ENCODE measurements at regions not wholly inside any gene's neighbourhood (a gene's known extent, or its start where the extent isn't known, plus 50 kb on each side); places are given as distances from the start of the nearest gene placed in this dataset.
"Not testable (repeated sequence)": the region's sequence is repeated elsewhere in the genome, so short reads cannot be mapped to it uniquely, and the experiment has no call there.

DNA sequence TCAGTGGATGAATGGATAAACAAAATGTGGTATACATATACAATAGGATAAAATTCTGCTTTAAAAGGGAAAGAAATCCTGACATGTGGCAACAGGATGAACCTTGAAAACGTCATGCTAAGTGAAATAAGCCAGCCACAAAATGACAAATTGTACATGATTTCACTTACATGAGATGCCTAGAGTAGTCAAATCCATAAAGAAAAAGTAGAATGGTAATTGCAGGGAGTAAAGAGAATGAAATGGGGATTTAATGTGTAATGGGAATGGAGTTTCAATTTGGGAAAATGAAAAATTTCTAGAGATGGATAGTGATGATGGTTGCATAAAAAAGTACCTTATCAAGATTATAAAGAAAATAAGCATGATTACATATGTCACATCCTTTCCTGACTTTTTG lies 1489.2 kb upstream of the C9orf72 start:
- no peak for DNase-seq

DNA sequence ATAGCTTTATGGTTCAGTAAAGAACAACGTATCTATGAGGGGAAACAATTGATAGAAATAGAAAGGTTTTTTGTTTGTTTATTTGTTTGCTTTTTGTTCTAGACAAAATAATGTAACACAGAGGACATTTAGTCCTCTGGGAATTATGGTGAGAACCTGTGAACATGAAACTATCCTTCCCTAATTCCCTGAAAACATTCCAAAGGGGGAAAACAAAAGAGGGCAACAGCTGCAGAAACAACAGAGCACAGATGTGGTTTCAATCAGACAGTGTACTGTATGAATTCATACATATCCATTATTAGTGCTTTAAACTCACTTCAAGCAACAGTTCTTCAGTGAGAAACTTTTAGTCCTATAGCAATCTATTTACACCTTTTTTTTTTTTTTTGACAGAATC lies 1489.8 kb upstream of the C9orf72 start:
- DNase-seq, result no peak

DNA sequence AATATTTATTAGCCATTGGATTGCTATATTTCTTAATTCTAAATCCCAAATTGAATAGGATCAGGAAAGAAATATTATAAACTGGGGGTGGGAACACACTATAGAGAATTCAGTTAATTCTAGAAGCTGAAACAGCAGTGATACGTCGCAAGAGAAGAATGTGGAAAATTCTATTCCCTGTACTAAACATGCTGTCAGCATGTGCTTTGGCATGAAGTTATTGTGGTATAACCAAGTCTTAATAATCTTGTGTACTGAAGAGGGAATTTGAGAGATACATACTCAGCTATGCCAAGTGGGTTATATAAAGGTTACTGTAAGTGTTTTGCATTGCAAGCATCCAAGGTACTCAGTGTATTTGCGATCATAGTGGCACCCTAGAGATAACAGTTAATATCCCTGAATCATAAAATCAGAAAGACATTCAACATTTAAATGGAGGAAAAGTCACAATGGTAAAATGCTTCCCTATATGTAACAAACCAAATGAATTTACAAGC lies 1492.9 kb upstream of the C9orf72 start:
- DNase-seq, result no peak

DNA sequence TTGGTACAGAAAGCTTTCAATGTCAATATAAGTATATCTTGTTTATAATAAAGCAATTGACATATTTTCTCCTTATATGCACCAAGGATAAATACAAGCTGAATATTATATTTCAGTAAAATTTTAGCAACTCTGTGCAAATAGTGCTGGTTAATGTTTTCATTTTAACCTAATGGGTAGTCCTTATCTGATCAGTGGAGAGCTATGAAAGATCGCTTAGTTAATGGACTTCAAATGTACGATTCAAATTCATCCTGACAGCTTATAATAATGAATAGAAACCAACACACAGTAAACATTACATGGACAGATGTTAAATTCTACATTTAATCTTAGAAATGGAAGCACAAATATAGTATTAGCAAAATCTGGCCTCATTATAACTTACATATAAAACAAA lies 1495.2 kb upstream of the C9orf72 start:
- no peak for DNase-seq

DNA sequence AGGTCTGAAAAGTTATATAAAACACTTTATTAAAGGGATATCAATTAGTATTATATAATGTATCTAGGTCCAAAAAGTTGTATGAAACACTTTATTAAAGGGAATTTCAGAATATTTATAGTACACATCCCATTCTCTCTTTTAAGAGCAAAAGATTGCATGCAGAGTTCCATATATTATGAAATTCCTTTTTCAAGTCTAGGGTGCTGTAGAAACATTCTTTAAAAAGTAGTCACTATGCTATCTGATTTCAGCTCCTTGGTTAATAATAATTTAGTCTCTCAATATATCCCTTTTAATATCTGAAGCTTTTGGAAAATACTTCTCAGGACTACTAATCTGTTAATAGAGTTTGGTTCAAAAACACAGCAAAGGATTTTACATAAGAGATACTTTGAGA lies 1496.1 kb upstream of the C9orf72 start:
- DNase-seq, result no peak

DNA sequence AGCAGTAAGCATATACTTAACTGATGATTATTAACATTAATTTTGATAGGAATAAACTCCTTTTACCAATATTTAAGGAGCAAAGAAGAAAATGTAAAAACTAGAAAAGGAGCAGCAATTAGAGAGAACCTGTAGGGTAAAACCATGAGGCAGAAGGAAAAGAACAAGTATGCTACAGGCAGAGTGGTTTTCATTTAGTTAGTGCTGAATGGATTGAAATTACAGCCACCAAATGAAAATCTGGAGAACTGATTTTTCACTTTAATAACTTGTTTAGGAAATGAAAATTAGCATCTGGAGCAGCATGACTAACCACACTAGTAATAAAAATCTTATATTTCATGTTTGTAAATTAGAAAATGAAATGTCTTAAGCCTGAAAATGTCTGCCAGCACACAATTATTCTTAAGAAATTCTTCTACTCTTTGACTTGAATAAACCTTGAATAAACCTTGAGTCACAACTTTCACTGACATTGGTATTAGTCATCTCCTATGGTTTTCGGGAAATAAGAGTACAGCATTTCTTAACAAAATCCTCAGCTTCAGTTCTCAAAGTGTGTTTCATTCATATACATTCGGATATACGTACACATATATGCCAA lies 1504.9 kb upstream of the C9orf72 start:
- DNase-seq, result no peak

DNA sequence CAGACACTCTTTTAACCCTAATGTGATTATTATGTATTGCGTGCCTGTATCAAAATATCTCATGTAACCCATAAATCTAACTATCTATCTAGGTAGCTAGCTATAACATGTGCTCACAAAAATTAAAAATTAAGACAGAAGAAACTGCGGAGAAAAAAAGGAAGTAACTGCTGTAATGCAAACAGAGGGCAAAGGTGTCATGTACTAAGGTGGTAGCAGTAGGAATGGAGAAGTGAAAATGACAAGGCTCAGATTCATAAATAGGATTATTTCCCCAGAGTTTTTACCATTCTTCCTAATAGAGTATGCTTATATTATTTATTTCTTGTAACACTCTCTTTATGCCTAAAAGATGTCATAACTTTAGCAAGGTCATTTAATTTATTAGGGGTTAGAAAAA lies 1527.5 kb upstream of the C9orf72 start:
- DNase-seq, result no peak

DNA sequence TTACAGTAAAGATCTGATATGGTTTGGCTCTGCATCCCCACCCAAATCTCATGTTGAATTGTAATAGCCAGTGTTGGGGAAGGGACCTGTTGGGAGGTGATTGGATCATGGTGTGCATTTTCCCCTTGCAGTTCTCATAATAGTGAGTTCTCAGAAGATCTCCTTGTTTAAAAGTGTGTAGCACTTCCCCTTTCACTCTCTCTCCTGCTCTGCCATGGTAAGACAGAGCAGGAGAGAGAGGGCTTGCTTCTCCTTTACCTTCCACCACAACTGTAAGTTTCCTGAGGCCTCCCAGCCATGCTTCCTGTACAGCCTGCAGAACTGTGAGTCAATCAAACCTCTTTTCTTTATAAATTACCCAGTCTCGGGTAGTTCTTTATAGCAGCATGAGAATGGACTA lies 1530.9 kb upstream of the C9orf72 start:
- not testable (repeated sequence) for DNase-seq

DNA sequence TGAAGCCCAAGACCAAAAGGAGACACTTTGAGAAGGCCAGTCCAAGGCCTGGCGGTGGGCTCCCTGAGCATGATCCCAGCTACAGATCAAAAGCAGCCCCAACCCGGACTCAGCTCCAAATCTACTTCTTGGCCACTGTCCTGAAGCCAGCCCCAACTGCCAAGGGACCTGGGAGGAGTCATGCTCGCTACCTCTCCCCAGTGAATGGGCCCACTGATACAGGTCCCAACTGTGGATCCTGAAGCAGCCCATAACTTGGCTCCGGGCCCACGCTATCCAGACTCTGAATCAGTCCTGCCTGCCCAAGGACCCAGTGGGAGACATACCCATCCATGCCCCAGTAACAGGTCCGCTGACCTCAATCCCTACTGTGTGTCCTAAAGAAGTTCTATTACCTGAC lies 1545.3 kb upstream of the C9orf72 start:
- DNase-seq, result no peak

DNA sequence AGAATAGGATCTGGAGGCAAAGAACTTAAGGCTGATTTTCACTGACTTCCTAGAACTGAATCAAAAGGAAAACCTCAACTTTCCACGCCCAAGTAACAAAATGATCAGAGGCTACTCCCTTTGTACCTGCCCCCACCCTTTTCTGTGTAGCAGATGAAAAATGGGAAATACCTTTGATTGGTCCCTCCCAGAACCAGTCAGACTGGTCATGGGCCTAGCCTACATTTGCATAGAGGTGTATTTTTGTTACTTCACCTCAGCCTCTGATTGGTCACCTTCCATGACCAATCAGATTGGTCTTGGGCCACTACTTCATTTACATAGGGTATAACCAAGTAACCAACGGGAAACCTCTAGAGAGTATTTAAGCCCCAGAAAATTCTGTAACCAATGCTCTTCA lies 1553.5 kb upstream of the C9orf72 start:
- DNase-seq, result no peak

DNA sequence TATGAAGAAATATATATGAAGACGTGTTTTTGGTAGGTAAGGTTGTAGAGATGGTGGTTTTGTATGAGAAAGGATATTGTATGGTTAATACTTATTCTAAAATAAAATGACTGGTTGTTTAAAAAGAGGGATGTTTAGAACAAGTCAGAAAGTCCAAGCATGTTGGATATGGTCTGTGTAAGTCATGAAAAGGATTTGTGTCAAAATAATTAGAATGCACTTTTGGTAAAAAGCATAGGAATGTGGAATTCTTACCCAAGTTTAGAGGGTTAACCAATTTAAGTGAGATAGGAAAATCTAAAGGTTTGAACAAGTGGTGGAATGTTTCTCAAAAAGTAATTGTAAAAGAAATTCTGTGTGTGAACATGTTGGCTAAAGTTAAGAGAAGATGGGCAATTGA lies 1556.5 kb upstream of the C9orf72 start:
- no peak for DNase-seq

DNA sequence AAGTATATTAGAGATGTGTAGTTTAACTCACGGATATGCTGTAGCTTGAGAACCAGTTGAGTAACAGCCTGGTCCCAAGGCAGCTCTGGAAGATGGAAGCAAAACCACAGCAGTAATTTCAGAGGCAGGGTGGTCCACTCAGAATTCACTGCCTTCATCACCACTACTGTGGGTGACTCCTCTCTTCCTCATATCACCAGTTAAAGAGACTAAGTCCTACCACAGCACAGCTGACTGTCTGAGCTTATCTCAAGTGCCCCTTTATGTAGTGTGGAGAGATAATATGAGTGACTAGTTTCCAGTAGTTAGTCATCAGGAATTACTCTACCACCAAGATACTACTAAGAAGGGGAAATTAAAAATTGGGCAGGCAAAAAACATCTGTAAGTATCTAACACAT lies 1571.2 kb upstream of the C9orf72 start:
- no peak for DNase-seq

DNA sequence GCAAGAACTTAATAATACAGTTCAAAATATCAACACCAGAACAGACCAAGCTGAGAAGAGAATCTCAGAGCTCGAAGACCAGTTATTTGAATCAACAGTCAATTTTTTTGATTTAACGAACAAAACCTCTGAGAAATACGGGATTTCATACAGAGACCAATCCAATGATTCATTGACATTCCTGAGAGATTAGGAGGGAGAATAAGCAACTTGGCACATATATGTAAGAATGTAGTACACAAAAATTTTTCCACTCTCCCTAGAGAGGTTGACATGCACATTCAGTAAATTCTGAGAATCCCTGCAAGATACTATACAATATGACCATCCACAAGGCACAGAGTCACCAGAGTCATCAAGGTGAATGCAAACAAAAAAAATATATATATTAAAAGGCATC lies 1577.3 kb upstream of the C9orf72 start:
- DNase-seq, result no peak

DNA sequence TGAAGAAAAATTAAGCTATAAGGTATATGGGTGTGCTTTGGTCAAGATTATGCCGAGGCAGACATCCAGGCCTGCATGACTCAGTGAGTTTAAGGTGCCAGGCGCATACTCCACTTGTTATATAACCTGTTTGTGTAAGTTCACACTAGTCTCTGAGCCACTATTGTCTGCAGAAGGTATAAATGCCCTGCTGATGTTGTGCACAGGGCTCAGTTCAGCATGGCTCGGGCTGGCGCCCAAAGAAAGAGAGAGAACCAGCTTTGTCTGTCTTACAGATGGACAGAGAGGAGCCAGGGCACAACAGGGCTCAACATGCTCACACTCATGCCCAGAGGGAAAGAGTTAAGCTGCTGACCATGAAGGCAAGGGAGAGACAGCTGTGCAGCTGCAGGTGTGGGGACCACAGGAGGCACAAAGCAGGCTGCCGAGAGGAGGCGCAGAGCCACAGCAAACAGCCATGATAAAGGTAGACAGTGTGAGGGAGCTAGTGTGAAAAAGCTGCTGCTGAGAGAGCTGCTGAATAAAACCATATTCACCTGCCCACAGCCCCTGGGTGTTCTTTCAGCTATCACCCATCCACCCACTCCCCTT lies 1587.6 kb upstream of the C9orf72 start:
- no peak for DNase-seq

DNA sequence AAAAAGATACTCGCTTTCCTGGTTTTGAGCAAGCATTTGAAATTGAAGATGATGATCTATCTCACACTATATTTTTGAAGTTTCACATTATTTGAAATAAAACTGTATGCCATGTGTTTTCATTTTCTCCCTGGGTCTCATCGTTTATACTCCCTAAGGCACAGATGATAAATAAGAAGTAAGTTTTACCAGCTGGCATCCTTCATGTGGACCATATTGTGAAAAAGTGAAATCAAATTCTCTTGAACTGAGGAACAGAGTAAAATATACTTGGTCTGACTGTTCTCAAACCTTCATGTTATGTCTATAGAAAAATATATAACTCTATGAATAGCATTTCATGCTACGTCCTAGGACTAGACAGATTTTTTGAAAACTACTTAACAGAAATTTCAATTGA lies 1600.9 kb upstream of the C9orf72 start:
- DNase-seq, result no peak

DNA sequence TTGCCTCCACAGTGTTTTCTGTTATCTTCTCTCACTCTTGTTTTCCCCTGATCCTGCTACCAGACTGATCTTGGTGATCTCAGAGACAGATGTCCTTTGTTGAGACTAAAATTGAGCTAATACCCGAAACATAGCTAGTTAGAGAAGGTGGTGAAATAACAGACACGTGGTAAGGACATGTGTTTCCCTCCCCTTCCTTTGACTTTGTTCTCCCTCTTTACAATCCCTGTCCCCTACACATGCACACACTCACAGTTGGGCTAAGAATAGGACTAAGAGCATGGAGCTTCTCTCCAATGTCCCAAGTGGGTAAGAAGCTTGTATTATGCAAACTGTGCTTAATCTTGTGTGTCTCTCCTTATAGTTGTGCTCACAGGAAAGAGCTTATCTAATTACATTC lies 1603.0 kb upstream of the C9orf72 start:
- no peak for DNase-seq

DNA sequence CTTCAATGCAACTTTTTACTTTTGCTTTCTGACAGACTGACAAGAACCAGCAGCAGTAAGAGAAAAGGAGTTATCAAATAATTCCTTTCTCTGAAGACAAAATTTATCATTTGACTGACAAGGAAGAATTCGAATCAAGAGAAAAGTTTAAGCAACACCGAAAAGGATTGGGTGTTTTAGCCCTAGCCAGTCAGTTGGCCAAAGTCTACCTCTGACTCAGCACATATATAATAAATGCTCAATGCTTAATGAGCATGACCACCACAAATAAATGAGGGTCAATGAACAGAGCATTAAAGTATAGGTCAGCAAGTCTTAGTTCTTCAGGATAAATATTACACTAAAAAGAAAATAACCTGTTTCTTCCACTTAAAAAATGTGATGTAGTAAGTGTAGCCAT lies 1603.5 kb upstream of the C9orf72 start:
- DNase-seq, result no peak

DNA sequence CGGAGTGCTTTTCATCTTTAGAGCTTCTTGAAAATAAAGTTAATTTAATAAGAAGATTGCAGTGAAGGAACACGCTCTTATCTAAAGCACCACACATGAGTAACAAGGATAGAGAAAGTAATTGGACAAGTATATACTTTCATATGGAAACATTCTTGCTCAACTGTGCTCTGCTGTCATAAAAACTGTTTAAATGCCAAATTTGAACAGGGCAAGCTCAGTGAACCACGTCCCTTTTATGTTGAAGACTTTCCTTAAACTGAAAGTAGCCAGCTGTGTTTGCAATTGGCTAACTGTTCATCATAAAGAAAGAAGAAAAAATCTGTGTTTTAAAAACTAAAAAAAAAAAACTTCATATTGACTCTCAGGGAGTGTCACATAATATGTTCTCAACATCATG lies 1610.7 kb upstream of the C9orf72 start:
- DNase-seq, result no peak

DNA sequence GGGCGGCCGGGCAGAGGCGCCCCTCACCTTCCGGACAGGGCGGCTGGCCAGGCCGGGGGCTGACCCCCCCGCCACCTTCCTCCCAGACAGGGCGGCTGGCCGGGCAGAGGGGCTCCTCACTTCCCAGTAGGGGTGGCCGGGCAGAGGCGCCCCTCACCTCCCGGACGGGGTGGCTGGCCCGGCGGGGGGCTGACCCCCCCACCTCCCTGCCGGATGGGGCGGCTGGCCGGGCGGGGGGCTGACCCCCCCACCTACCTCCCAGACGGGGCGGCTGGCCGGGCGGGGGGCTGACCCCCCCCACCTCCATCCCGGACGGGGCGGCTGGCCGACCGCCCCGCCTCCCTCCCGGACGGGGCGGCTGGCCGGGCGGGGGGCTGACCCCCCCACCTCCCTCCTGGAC lies 1615.5 kb upstream of the C9orf72 start:
- not testable (repeated sequence) for DNase-seq

DNA sequence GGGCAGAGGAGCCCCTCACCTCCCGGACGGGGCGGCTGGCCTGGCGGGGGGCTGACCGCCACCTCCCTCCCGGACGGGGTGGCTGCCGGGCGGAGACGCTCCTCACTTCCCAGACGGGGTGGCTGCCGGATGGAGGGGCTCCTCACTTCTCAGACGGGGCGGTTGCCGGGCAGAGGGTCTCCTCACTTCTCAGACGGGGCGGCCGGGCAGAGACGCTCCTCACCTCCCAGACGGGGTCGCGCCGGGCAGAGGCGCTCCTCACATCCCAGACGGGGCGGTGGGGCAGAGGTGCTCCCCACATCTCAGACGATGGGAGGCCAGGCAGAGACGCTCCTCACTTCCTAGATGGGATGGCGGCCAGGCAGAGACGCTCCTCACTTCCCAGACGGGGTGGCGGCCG lies 1615.9 kb upstream of the C9orf72 start:
- not testable (repeated sequence) for DNase-seq

DNA sequence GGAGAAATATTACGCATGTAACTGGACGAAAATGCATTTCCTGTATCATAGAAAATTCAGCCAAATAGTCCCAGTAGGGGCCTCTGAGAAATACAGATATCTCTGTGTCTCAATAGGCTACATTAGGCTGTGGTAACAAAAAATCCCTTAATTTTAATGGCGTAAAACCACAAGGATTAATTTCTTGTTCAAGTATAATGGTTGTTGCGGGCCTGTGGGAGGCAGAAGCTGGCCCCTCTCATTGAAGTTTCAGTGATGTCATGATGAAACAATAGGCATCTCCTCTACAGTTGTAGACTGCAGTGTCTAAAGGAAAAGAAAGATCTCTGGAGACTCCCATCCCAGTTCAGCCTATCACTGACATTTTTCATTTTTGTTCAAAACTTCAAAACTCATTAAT lies 1625.6 kb upstream of the C9orf72 start:
- no peak for DNase-seq

DNA sequence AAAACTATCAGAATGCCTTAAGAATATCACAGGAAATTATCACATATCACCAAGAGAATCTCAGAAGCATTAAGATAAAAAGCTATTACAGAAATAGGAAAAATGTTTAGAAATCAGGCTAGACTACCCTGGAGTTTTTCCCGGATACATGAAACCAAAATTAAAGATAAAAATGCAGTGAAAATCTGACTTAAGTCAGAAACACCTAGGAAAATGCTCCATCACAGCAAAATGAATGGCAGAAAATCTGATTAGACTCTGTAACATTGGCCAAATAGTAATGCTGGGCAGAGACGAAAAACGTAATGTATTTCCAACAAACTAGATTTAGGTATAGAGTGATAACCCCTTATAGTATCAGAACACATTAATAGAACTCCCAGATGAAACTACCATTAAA lies 1626.7 kb upstream of the C9orf72 start:
- no peak for DNase-seq

DNA sequence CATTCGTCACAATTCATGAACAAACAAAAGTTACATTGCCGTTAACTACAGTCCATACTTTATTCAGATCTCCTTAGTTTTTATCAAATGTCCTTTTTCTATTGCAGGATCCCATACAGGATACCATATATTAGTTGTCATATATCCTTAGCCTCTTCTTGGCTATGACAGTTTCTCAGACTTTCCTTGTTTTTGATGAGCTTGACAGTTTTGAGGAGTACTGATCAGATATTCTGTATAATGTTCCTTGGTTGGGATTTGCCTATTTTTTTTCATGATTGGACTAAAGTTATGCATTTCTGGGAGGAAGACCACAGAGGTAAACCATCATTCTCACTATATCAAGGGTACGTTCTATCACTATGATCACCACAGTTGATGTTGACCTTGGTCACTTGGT lies 1627.4 kb upstream of the C9orf72 start:
- no peak for DNase-seq

DNA sequence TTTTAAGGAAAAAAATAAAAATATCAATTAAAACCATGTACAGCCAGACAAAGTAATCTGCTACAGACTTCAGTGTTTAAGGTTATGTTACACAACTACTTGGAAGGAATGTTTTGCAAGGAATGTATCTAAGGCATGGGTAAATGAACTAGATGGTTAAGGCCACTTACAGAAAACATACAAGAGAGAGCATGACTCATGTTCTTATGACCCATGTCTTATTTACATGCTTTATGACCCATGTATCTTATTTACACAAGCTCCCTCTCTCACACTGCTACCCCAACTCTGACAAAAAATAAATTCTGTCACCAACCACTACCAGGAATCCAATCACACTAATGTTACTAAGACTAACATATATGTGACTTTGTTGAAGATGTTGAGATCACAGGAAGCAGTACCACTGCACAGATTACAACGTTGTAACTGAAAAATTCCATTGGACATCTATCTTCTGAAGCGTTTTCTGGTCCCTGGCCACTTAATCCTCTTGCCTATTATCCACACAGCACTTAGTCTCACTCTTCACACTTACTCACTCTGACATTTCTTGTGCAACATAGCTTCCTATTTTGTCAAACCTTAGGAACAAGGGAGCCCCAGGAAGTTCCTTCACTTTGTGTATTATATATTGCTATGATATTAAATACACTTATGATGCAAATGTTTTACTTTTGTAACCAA lies 1630.1 kb upstream of the C9orf72 start:
- no peak for DNase-seq

DNA sequence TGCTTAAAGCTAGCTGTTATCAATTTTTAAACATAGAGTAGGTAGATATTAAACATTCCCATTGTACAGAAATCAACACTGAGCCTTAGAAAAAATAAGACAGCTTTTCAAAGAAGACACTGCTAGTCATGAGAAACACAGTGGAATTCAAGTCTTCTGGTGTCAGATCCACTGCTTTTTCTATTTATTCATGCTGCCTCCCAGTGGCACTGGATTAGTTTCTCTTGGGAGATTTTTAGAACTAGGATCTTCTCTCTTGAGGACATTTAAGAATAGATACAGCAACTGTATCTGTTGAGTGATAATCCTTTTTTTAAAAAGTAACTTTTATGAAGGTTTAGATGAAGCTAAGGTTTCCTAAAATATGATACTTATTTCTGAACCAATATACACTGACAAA lies 1635.4 kb upstream of the C9orf72 start:
- no peak for DNase-seq
